Activated CD4-positive, alpha-beta T cell treated with anti-CD3 and anti-CD28 coated beads, Interleukin-2, amount 50 U/mL, for 48 hours (primary cell): ENCODE measurements at regions not wholly inside any gene's neighbourhood (a gene's known extent, or its start where the extent isn't known, plus 50 kb on each side); places are given as distances from the start of the nearest gene placed in this dataset.
"Not testable (repeated sequence)": the region's sequence is repeated elsewhere in the genome, so short reads cannot be mapped to it uniquely, and the experiment has no call there.

ENCODE experiments used
- DNase-seq, 2 experiments: peaks; one replicate each; pipeline ENCODE4 v3.0.0-alpha.2; 2020

DNA sequence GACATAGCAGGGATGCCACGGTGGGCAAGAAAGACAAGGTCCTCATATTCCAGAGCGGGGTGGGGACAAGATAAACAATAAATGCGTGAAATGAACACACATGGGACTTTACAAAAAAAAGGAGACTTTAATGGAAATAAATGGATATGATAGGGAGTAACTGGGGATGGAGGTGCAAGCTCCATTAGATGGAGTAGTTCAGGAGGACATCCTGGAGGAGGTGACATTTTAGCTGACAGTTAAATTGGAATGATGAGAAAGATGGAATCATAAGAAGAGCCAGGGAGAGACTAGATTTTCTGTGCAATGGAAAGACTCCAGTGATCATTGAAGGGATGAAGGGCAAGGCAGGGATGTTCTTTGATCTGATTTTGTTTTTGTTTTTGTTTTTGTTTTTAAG is 83.6 kb upstream of the MYL10 start:
- no peak for DNase-seq

DNA sequence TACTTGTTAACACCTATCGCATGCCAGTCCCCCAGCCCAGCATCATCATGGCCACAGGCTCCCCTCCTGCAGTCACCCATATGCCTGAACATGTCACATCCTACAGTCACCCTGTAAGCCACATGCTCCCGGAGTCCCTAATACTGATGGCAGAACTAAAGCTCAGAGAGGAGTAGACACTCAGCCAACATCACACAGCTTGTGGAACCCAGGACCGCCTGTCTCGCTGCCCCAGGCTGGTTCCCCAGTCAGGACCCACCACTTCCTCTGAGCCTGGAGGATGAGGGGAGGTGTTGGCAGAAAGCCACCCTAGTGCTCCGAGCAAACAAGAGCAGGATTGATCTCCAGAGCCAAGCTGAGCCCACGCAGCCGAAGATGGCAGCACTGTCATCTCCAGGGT is 85.0 kb upstream of the MYL10 start:
- no peak for DNase-seq

DNA sequence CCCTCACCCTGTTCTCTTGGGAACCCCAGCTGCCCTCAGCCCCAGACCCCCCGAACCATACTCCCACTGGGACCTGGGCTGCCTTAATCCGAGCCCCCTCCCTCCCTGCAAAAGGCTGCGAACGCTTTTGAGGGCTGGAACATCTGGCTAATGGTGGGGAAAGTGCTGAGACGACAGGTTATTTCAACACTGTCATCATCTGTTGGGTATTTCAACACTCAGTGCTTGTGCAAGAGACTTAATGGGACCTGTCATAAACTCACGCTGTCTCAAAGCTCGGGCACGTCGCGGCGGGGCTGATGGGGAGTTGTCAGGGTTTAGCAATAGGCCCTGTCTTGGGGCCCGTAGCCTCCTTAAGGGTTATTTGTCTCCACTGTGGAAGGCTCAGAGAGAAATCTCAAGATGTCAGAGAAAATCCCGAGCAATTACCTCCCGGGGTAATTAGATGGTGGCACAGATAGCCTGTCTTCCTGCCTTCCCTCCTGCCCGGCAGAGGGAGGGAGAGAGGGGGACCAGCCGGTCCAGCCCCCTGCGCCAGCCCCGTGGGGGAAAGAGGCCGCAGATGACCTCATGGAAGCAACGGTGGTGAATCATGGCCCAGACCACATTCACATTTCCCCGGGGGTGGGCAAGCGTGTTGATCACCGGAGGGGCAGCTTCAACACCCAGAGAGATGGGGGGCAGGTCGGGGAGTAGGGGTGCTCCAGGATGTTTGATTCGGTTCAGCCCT is 88.7 kb upstream of the MYL10 start:
- DNase-seq, result no peak

DNA sequence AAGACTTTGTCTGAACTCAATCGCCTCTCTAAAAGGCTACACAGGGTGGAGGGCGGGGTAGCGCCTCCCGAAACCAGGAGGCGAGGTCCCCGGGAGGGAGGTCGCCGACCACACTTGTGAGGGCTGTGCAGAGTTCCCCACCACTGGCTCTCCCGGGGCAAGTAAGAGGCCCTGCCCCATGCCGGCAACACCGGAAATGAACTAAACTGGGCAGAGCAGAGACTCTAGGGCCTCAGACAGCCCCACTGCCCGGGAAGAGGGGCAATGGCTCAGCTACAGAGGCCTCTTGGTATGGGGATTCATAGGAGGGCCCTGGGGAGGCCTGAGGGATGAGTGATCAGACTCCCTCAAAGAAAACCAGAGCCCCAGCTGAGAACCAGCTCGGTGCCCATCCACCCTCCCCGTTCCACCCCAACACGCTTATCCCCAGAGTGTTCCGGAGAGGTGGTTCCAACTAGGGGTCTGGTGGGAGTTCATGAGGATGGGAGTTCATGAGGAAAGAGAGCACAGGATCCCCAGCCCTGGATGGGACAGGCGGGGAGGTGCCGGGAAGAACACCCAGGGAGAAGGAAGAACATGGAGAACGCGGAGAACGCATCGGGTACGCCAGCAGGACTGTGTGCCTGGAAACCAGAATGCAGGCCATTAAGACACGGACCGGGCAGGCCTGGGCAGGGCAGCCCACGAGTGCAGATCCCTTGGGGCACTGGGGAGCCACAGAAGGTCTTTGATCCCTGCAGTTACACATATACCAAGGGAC is 89.4 kb upstream of the MYL10 start:
- no peak for DNase-seq

DNA sequence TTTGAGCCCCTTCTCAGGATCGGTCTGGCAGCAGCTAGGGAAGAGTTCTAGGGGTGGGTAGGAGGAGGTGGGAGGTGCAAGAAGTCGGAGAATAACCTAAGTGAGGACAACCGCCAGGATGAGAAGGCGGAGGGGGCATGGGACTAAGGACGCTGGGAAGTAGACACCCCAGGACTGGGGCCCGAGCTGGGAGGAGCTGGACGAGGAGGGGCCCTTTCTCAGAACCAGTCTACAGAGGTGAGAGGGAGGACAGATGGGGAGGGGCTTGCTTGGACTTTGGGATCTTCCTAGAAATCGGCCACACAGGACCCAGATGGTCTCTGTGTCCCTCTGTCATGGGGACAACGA is 90.0 kb upstream of the MYL10 start:
- no peak for DNase-seq

DNA sequence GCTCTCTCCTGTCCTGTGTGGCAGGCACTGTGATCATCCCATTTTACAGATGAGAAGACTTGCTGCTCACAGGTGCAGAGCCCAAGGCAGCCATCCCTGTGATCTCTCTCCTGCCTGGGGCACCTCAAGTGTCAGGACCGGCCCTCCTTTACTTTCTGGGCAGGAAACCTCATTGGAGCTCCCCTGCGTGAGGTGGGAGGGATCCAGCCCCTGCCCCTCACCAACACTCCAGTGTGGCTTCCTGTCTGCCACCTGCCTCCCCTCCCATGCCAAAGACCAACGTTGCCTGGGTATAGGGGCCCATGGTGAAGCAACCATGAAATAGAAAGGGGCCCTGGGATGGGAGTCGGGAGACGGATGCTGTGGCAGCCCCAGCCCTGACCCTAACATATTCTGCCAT is 91.2 kb upstream of the MYL10 start:
- no peak for DNase-seq

DNA sequence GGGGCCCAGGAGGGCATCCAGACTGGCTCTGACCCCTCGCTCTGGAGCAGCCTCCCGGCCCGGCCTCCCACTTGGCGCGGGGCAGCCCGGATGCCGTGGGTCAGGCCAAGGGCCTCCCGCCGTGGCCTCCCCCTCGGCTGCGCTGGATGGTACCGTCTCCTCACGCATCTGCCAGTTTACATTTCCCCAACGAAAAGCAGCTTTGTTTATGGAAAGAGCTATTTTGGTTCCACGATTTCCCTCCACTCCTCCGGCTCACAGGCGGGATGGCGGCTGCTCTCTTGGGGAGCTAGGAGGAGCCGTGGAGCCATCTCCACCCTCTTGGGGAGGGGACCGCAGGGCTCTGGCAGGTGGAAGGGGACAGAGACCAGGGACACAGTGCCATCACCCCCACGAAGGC is 93.2 kb upstream of the MYL10 start:
- no peak for DNase-seq

DNA sequence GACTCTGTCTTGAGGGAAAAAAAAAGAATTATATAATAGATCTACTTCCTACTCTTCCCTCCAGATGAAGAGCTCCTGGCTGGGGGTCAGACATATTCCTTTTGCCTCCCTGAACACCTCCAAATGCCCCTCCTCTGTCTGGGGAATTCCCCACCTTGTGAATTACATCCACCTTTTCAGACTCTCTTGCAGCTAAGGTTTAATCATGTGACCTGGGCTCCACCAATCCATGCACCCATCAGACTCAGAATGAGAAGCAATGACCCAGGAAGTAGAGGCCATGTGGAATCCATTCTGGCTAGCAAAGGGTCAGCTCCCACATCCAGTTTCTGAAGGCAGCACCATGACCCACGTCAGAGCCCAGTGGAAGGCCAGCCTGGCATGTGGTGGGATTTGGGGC is 93.6 kb upstream of the CUX1 start:
- DNase-seq, result no peak

DNA sequence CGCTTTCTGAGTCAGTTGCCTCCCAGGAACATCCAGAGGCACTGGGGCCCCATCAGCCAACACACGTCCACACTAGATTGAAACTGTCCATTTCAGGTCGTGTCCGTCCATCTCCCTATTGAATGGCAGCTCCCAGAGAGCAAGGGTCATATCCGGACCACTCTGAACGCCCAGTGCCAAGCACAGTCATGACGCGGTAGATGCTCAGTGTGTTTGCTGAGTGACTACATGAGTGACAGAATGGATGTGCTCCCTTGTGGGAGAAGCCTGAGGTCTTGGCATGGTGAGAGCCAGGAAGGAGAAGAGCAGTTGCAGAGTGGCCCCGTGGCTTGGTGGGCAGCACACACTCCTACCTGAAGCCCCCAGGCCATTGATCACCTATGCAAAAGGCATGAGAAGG is 92.5 kb upstream of the CUX1 start:
- no peak for DNase-seq

DNA sequence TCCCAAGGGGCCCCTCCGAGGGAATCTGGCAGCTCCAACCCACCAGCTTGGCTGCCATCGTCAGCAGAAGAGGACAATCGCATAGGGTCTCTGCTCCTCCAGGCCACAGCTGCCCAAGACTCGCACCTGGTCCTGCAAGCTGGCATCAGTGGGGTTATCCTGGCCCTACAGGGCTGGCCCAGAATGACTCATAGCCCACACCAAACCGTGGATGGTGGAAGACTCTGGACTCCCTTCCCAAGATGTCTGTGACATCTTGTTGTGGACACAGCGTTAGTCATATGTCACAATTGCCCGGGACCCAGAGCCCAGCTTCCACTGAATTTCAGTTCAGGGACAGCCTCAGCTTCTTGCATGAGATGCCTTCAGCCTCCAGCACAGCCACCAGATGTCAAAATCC is 91.5 kb upstream of the CUX1 start:
- no peak for DNase-seq

DNA sequence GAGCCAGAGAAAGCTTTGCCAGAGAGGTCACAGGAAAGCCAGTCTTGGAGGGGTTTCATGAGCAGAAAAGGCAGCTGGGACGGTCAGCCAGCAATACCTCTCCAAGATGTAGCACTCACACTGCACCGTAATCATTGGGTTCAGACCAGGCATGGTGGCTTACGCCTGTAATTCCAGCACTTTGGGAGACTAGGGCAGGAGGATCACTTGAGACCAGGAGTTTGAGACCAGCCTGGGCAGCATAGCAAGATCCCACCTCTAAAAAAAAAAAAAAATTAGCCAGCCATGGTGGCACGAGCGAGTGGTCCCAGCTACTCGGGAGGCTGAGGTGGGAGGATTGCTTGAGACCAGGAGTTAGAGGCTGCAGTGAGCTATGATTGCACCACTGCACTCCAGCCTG is 90.2 kb upstream of the CUX1 start:
- DNase-seq, result no peak

DNA sequence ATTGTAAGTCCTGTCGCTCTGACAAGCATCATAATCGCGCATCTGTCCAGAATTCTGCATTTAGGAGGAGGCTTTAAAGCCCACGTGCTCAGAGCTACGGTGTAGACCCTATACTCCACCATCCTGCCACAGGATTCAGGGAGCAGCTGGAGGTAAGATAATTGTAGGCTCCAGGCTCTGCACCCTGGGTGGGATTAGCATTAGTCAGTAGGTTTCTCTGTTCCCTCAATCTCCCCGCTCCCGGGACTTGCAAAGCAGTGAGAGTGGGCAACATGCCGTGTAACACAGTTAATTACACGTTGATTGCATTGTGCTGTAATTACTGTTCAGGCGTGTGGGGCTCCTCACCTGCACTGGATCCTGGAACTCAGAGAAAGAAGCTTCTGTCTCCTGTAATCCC is 89.3 kb upstream of the CUX1 start:
- DNase-seq, result no peak

DNA sequence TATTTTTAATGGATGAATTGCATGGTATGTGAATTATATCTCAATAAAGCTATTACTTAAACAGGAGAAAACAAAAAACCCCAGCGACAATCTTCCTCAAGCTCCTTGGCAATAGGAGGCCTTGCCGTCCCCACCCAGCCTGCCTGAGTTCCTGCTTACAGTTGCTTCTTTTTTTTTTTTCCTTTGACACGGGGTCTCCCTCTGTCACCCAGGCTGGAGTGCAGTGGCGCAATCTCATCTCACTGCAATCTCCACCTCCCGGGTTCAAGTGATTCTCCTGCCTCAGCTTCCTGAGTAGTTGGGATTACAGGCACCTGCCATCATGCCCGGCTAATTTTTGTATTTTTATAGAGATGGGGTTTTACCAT is 88.6 kb upstream of the CUX1 start:
- not testable (repeated sequence) for DNase-seq

DNA sequence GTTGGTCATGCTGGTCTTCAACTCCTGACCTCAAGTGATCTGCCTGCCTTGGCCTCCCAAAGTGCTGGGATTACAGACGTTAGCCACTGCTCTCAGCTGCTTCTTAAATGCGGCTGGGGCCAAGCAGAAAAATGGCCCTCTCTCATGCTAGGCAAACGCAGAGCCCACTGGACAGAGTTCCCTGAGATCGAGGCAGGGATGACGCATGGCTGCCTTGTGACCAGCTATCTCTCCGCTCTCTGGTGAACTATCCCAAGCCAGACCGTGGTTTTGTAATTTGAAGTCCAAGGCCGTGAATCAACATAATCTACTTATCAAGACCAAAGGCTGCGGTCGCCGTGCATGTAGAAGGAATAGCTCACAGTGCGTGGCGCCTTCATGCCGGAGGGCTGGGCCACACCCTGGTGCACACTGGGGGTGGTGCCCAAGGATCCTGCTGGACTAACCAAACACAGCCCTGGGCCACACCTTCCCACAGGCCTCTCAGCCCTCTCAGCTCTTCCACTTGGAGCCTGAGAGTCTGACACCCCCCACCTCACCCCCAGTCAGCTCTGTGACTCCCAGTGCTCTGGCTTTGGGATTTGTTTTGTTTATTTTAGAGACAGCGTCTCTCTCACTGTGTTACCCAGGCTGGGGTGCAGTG is 88.1 kb upstream of the CUX1 start:
- no peak for DNase-seq

DNA sequence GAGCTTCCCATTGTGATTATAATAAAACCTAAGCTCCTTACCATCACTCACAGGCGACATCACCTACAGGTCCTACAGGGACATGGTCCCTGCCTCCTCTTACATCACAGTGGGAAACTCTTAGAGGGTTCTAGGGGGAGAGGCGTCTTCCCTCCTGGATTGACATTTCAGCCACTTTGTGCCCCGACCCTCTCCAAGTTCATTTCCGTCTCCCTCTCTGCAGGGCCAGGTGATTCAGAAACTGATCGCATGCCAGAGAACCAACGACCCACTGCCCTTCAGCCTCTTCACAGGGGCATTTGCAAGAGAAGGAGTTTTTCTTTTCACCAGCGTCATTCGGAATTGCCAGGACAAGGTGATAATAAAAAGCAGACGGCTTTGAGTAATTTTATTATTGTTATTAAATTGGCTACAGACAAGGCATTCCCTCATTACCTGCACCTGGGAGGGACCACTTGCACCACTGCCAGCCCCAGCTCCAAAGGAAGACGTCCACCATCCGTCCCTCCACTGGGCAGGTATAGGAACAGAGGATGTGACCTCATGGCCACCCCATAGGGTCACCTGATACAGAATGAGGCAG is 85.8 kb upstream of the CUX1 start:
- DNase-seq, result no peak

DNA sequence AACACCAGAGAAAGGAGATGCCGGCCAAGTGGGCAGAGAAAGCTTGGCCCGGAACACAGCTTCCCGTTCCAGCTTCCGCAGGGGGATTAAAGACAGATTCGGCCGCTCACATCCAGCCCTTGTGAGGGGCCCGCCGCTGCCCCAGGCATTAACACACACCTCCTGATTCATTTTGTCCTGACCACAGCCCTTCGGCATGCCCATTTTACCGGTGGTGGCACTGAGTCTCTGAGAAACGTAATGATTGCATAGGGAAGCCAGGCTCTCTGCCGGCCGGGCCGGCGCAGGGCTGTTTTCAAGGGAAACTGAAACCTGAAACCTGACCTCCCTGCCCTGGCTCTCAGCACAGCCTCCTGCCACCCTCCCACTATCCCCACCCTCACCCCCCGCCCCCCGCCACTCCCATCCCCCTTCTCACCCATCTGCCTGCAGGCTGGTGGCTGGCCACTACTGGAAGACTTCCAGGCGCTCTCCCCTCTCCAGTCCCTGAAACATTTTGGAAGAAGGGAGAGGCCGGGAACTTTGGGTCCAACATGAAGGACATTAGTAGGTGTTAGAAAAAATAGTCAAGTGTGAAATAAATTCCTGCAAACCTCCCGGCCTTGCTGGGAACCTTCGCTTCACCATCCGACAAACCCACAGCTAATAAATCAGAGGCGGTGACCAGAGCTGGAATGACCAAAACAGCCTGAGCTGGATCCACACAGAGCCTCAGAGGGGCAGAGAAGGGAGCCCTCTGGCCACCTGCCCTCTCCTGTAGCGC is 83.5 kb upstream of the CUX1 start:
- no peak for DNase-seq

DNA sequence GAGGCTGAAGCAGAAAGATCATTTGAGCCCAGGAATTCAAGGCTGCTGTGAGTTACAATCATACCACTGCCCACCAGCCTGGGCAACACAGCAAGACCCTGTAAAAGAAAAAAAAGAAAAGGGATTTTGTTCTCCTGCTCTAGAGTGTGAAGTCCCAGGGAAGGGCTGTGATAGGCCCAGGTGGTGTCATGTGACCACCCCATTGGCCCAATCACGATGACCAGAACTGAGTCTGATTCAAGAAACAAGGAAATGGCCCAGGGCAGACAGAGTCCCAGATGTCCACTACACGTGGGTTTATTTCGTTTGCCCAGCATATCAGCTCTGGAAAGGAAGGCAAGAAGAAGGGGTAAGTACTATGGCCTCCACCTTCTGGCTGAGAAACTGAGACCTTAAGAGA is 81.3 kb upstream of the CUX1 start:
- no peak for DNase-seq

DNA sequence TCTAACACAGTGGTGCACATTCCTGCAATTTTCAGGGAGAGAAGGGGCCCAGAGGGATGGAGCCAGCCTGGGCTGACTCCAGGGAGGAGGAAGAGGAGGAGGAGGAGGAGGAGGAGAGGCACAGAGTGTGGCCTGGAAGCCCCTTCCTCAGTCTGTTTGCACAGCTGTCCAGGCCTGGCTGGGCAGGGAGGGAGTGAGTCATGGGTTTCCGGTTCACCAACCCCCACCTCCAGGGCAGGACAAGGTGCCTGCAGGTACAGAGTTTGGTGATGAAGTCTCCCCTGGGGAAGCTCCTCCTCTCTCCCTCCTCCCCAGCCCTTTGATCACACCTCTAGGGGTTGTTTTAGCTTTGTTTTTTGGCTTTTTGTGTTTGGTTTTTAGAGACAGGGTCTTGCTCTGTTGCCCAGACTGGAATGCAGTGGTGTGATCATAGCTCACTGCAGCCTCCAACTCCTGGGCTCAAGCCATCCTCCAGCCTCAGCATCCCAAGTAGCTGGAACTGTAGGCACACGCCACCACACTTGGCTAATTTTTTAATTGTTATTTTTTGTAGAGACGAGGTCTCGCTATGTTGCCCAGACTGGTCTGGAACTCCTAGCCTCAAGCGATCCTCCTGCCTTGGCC is 77.5 kb upstream of the CUX1 start:
- DNase-seq, result no peak

DNA sequence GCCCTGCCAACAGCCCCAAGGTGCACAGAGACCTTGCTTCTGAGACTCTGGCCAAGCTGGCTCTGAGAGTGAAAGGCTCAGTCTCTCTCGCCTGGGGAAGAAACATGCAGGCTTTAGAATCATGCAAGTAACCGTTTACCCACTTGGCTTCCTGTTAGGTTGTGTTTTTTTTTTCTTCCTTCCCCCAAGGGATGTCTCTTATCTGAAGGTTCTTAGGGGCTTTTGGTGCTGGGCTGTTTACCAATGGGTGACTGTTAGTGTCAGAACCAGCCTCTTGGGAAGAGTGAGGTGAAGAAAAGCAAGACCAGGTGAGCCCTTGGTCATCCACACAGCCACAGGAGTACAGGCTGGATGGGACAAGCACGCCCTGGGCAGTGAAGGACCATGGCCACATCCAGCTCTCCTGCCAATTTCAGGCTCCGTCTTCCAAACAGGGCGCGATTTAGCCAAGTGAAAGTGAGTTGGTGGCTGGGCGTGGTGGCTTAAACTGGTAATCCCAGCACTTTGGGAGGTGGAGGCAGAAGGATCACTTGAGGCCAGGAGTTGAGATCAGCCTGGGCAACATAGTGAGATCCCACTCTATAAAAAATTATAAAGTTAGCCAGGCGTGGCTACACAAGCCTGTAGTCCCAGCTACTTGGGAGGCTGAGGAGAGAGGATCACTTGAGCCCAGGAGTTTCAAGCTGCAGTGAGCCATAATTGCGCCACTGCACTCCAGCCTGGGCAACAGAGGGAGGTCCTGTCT is 76.3 kb upstream of the CUX1 start:
- DNase-seq, result no peak

DNA sequence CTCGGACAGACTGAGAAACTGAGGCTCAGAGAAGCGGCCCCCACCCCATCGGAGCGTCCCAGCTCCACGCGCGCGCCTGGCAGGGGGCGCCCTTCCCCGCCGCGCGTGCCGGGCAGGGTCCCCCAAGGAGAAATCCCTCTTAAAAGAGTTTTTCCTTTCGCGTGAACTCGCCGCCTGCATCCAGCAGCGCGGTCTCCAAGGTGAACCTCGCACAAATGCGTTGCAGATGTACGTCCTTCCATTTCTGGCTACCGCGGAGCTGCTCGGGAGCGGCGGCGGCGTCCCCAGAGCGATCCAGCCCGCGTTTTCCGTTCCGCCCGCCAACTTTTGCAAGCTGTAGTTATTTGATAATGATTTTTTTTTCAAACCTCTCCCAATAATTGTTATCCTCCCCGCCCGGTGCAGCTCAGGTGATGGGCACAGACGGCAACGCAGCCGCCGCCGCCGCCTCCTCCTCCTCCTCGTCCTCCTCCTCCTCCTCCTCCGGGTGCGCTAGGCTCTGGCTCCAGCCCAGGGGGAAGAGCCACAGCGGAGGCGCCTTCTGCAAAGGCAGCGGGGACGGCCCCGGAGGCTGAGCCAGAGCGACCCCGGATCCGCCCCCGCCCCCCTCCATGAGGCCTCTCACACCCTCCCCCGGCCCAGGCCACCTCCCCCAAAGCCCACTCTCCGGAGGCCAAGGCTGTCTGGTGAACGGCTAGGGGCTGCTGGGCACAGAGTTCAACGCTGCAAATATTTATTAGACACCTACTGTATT is 74.0 kb upstream of the CUX1 start:
- peak; percentile 57 to 60 for DNase-seq

DNA sequence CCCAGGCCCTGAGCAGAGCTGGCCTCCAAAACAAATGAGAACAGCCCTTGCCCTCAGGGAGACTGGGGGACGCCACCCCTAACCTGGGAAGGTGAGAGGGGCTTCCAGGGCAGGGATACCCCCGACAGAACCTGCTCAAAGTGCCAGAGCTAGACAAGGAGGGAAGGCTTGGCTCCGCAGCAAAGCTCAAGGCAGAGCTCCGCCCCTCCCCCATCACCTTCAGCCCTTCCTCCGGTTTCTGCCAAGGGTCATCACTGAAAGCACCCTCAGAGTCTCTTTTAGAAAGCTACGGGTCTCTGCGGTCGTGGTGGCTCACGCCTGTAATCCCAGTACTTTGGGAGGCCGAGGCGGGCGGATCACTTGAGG is 73.4 kb upstream of the CUX1 start:
- no peak for DNase-seq
